ENCODE measurements at regions not wholly inside any gene's neighbourhood (a gene's known extent, or its start where the extent isn't known, plus 50 kb on each side); places are given as distances from the start of the nearest gene placed in this dataset.
"Not testable (repeated sequence)": the region's sequence is repeated elsewhere in the genome, so short reads cannot be mapped to it uniquely, and the experiment has no call there.

GRCh38 chr12:67546746-67547145, 101.8 kb upstream of the DYRK2 start:
- no peaks in the 10 kb centered on the region for H3K36me3 ChIP-seq
- no peak overlapping the region for H3K4me3 ChIP-seq
- no peaks in the 10 kb centered on the region for H3K9me3 ChIP-seq
- TF ChIP-seq POLR2A (IDR thresholded peaks at IDR 0.05) = no peak
- TF ChIP-seq CTCF (IDR thresholded peaks at IDR 0.05) = no peak
- TF ChIP-seq EP300 (IDR thresholded peaks at IDR 0.05; ENCODE audit: low read depth) = no peak
- no peak for TF ChIP-seq POLR2AphosphoS5 (IDR thresholded peaks at IDR 0.05)
- H3K4me1 ChIP-seq = no peaks in the 10 kb centered on the region
- in situ Hi-C loops (cut with MboI; ENCODE audit: low pct_ligation_motif_present in 1 of 4, low pct_unique_long_range_greater_than_20kb in 1 of 4, low sequenced_read_pairs in 3 of 4) = no loop called here
- no peak for DNase-seq
- intact Hi-C loops (cut with DNase I; ENCODE audit: low total_unique reads) = no loop called here
- H3K27me3 ChIP-seq = no peaks in the 10 kb centered on the region
- H3K27ac ChIP-seq = no peak overlapping the region
- WGBS, 2 donors (ENCODE audit: low coverage in 1 of 2) = 43 to 50% methylated on average over 1 of the region's 1 CpG

- 57 to 67% methylated on average over 1 to 7 of the region's 8 CpGs for WGBS, 2 donors (ENCODE audit: low coverage in 1 of 2)
- in situ Hi-C loops (cut with MboI; ENCODE audit: low pct_ligation_motif_present in 1 of 4, low pct_unique_long_range_greater_than_20kb in 1 of 4, low sequenced_read_pairs in 3 of 4); H3K9me3 ChIP-seq; intact Hi-C loops (cut with DNase I; ENCODE audit: low total_unique reads); H3K36me3 ChIP-seq; H3K27me3 ChIP-seq; H3K4me3 ChIP-seq: not testable (repeated sequence)
- H3K27ac ChIP-seq = peak overlapping the region; percentile 30 to 59 (median 46)
- DNase-seq = peak; percentile 82
- peaks cover 0 to 21% (median 6%) of the 10 kb centered on the region in 4 donors for H3K4me1 ChIP-seq
Observed at GRCh38 chr12:67555075-67555717, 93.3 kb upstream of the DYRK2 start.

GRCh38 chr12:67558775-67559174, 89.8 kb upstream of the DYRK2 start:
- Histone ChIP-seq H3K27me3 (no peaks in the 10 kb centered on the region), H3K4me1 (peaks cover 0 to 21% (median 6%) of the 10 kb centered on the region in 4 donors), H3K27ac (no peak overlapping the region), H3K4me3 (no peak overlapping the region), H3K36me3 (no peaks in the 10 kb centered on the region), H3K9me3 (no peaks in the 10 kb centered on the region)
- TF ChIP-seq POLR2A (IDR thresholded peaks at IDR 0.05) = no peak
- no peak for TF ChIP-seq CTCF (IDR thresholded peaks at IDR 0.05)
- no peak for TF ChIP-seq POLR2AphosphoS5 (IDR thresholded peaks at IDR 0.05)
- in situ Hi-C loops (cut with MboI; ENCODE audit: low pct_ligation_motif_present in 1 of 4, low pct_unique_long_range_greater_than_20kb in 1 of 4, low sequenced_read_pairs in 3 of 4) (no loop called here), intact Hi-C loops (cut with DNase I; ENCODE audit: low total_unique reads) (no loop called here)
- DNase-seq = no peak
- 92 to 100% methylated on average over 2 to 3 of the region's 3 CpGs for WGBS, 2 donors (ENCODE audit: low coverage in 1 of 2)

GRCh38 chr12:67559751-67560150, 88.8 kb upstream of the DYRK2 start:
- Histone ChIP-seq H3K4me1 (peaks cover 0 to 17% (median 5%) of the 10 kb centered on the region in 4 donors), H3K4me3 (no peak overlapping the region), H3K27ac (no peak overlapping the region), H3K36me3 (no peaks in the 10 kb centered on the region), H3K27me3 (no peaks in the 10 kb centered on the region), H3K9me3 (no peaks in the 10 kb centered on the region)
- DNase-seq = no peak
- in situ Hi-C loops (cut with MboI; ENCODE audit: low pct_ligation_motif_present in 1 of 4, low pct_unique_long_range_greater_than_20kb in 1 of 4, low sequenced_read_pairs in 3 of 4) = no loop called here
- TF ChIP-seq EP300 (IDR thresholded peaks at IDR 0.05; ENCODE audit: low read depth) (no peak), CTCF (IDR thresholded peaks at IDR 0.05) (no peak), POLR2A (IDR thresholded peaks at IDR 0.05) (no peak), POLR2AphosphoS5 (IDR thresholded peaks at IDR 0.05) (no peak)
- intact Hi-C loops (cut with DNase I; ENCODE audit: low total_unique reads) = no loop called here
- 82 to 100% methylated on average over 1 to 3 of the region's 3 CpGs for WGBS, 2 donors (ENCODE audit: low coverage in 1 of 2)

Measured in transverse colon (tissue), 4 donors.